ENCODE measurements at regions not wholly inside any gene's neighbourhood (a gene's known extent, or its start where the extent isn't known, plus 50 kb on each side); places are given as distances from the start of the nearest gene placed in this dataset.

DNA sequence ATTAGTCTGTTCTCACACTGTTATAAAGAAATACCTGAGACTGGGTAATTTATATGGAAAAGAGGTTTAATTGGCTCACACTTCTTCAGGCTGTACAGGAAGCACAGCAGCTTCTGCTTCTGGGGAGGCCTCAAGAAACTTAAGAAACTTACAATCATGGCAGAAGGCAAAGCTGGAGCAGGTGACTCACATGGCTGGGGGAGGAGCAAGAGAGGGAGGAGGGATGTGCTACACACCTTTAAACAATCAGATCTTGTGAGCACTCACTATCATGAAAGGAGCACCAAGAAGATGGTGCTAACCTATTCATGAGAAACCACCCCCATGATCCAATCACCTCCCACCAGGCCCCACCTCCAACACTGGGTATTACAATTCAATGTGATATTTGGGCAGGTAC is 381.6 kb downstream of the ETS1 start:
- TF ChIP-seq ZNF121 (CRISPR knock-in tag; IDR thresholded peaks at IDR 0.05) (no peak), NFE2L1 (CRISPR knock-in tag; IDR thresholded peaks at IDR 0.05) (no peak), ETV6 (CRISPR knock-in tag; IDR thresholded peaks at IDR 0.05) (no peak), TEAD4 (CRISPR knock-in tag; IDR thresholded peaks at IDR 0.05) (no peak), ZNF423 (CRISPR knock-in tag; IDR thresholded peaks at IDR 0.05) (no peak)
- TF ChIP-seq, protein P1, sequence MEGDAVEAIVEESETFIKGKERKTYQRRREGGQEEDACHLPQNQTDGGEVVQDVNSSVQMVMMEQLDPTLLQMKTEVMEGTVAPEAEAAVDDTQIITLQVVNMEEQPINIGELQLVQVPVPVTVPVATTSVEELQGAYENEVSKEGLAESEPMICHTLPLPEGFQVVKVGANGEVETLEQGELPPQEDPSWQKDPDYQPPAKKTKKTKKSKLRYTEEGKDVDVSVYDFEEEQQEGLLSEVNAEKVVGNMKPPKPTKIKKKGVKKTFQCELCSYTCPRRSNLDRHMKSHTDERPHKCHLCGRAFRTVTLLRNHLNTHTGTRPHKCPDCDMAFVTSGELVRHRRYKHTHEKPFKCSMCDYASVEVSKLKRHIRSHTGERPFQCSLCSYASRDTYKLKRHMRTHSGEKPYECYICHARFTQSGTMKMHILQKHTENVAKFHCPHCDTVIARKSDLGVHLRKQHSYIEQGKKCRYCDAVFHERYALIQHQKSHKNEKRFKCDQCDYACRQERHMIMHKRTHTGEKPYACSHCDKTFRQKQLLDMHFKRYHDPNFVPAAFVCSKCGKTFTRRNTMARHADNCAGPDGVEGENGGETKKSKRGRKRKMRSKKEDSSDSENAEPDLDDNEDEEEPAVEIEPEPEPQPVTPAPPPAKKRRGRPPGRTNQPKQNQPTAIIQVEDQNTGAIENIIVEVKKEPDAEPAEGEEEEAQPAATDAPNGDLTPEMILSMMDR (IDR thresholded peaks at IDR 0.05), result no peak
- TF ChIP-seq, protein P2, sequence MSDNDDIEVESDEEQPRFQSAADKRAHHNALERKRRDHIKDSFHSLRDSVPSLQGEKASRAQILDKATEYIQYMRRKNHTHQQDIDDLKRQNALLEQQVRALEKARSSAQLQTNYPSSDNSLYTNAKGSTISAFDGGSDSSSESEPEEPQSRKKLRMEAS (CRISPR knock-in tag; IDR thresholded peaks at IDR 0.05), result no peak
- TF ChIP-seq, protein P3, sequence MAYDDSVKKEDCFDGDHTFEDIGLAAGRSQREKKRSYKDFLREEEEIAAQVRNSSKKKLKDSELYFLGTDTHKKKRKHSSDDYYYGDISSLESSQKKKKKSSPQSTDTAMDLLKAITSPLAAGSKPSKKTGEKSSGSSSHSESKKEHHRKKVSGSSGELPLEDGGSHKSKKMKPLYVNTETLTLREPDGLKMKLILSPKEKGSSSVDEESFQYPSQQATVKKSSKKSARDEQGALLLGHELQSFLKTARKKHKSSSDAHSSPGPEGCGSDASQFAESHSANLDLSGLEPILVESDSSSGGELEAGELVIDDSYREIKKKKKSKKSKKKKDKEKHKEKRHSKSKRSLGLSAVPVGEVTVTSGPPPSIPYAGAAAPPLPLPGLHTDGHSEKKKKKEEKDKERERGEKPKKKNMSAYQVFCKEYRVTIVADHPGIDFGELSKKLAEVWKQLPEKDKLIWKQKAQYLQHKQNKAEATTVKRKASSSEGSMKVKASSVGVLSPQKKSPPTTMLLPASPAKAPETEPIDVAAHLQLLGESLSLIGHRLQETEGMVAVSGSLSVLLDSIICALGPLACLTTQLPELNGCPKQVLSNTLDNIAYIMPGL (CRISPR knock-in tag; IDR thresholded peaks at IDR 0.05), result no peak

Data from WTC11 (cell line).